AG04450 (cell line): ENCODE measurements at regions not wholly inside any gene's neighbourhood (a gene's known extent, or its start where the extent isn't known, plus 50 kb on each side); places are given as distances from the start of the nearest gene placed in this dataset.

Experiments
- CTCF ChIA-PET: fragments of 300-600, 350-600 bp; formaldehyde crosslinking; extraction: SDS; loops from one replicate; lab custom pipeline; 2022; ENCODE audit warnings: antibody characterized with exemption, inconsistent platforms; lab: Charles Lee
- POLR2A ChIA-PET: fragments of 350-600 bp; formaldehyde crosslinking; extraction: SDS; loops from one replicate; lab custom pipeline; 2021; ENCODE audit warnings: antibody characterized with exemption, inconsistent platforms; lab: Yijun Ruan, JAX
- DNase-seq: peaks from one replicate; pipeline ENCODE4 v3.0.0-alpha.2; 2011; ENCODE audit warnings: low read depth, low spot score
- H3K27ac ChIP-seq: one replicate; pipeline ENCODE4 v1.5.1; 2012; ENCODE audit warnings: low read depth, low read length, control low read depth
- H3K27me3 ChIP-seq: one replicate; pipeline ENCODE4 v1.6.0; 2012; ENCODE audit warnings: low read length; ENCODE audit not compliant: control insufficient read depth, insufficient read depth
- H3K4me3 ChIP-seq: 2 replicates; pipeline ENCODE4 v1.5.1; 2011; ENCODE audit warnings: mild to moderate bottlenecking, low read depth, low read length, control low read depth
- H3K9me3 ChIP-seq: 2 replicates; pipeline ENCODE4 v1.5.1; 2012; ENCODE audit warnings: low read length; ENCODE audit not compliant: control insufficient read depth, insufficient read depth
- CTCF ChIP-seq: IDR thresholded peaks from 2 replicates; pipeline ENCODE4 v1.5.1; 2011; ENCODE audit warnings: low read depth, low read length, control low read depth, inconsistent platforms

GRCh38 chr3:34002569-34003100 lies 204.2 kb downstream of the PDCD6IP start:
- no peak for TF ChIP-seq CTCF
- Histone ChIP-seq H3K27me3 (no peaks in the 10 kb centered on the region), H3K4me3 (no peak overlapping the region), H3K9me3 (no peaks in the 10 kb centered on the region), H3K27ac (no peak overlapping the region)
- ChIA-PET CTCF (no interaction called here), POLR2A (interaction anchor here (2.1 kb wide), 1 partner anchor 9 kb away, joined by 6 read pairs; no protein-coding TSS in a partner anchor)
- DNase-seq = no peak

GRCh38 chr3:34005886-34006285 lies 207.5 kb downstream of the PDCD6IP start:
- Histone ChIP-seq H3K27me3 (no peaks in the 10 kb centered on the region), H3K9me3 (no peaks in the 10 kb centered on the region), H3K4me3 (no peak overlapping the region), H3K27ac (peak overlapping the region; percentile 42)
- ChIA-PET CTCF (interaction anchor here (2.0 kb wide), 1 partner anchor 10 kb away, joined by 5 read pairs; no protein-coding TSS in a partner anchor), POLR2A (no interaction called here)
- DNase-seq = peak; percentile 42
- no peak for TF ChIP-seq CTCF

- no peak for TF ChIP-seq CTCF
- no peak overlapping the region for H3K4me3 ChIP-seq
- no peaks in the 10 kb centered on the region for H3K9me3 ChIP-seq
- ChIA-PET POLR2A (no interaction called here), CTCF (no interaction called here)
- H3K27ac ChIP-seq = no peak overlapping the region
- H3K27me3 ChIP-seq = no peaks in the 10 kb centered on the region
- no peak for DNase-seq
Measured at GRCh38 chr3:34008191-34008590, 209.8 kb downstream of the PDCD6IP start.

- CTCF ChIA-PET = no interaction called here
- Histone ChIP-seq H3K9me3 (no peaks in the 10 kb centered on the region), H3K4me3 (no peak overlapping the region), H3K27me3 (no peaks in the 10 kb centered on the region), H3K27ac (no peak overlapping the region)
- no peak for TF ChIP-seq CTCF
- no peak for DNase-seq
- POLR2A ChIA-PET = no interaction called here
Measured at GRCh38 chr3:34008836-34009809, 210.7 kb downstream of the PDCD6IP start.
